Liver (tissue), 8 donors: ENCODE measurements at regions not wholly inside any gene's neighbourhood (a gene's known extent, or its start where the extent isn't known, plus 50 kb on each side); places are given as distances from the start of the nearest gene placed in this dataset.

Experiments
- DNase-seq: peaks from one replicate; pipeline ENCODE4 v3.0.0-alpha.2; 2017; ENCODE audit warnings: low spot score
- H3K27ac ChIP-seq, 2 donors: one replicate each; pipeline ENCODE4 v1.7.0; 2013; ENCODE audit warnings: inconsistent platforms in 2 of 2, low read length in 2 of 2, control low read depth in 1 of 2, low read depth in 1 of 2, mild to moderate bottlenecking in 1 of 2
- H3K27me3 ChIP-seq, 4 donors: one replicate each; pipeline versions ENCODE4 v1.6.1 to v1.7.0; 2013; ENCODE audit warnings: low read length in 3 of 4, inconsistent platforms in 1 of 4, mild to moderate bottlenecking in 1 of 4, moderate library complexity in 1 of 4; ENCODE audit not compliant: control insufficient read depth in 4 of 4, insufficient read depth in 4 of 4
- H3K36me3 ChIP-seq, 4 donors: one replicate each; pipeline versions ENCODE4 v1.6.1 to v1.7.0; 2013; ENCODE audit warnings: low read length in 3 of 4, mild to moderate bottlenecking in 3 of 4, low read depth in 1 of 4, moderate library complexity in 1 of 4; ENCODE audit not compliant: control insufficient read depth in 4 of 4, insufficient read depth in 3 of 4
- H3K4me1 ChIP-seq, 4 donors: one replicate each; pipeline versions ENCODE4 v1.6.1 to v1.7.0; 2013; ENCODE audit warnings: low read length in 3 of 4, mild to moderate bottlenecking in 3 of 4, moderate library complexity in 1 of 4; ENCODE audit not compliant: control insufficient read depth in 4 of 4, insufficient read depth in 4 of 4
- H3K4me3 ChIP-seq, 3 donors: one replicate each; pipeline versions ENCODE4 v1.6.1 to v1.7.0; 2013; ENCODE audit warnings: low read length in 3 of 3, control low read depth in 1 of 3, low read depth in 1 of 3, mild to moderate bottlenecking in 1 of 3
- H3K9ac ChIP-seq, 2 donors: one replicate each; pipeline ENCODE4 v1.7.0; 2013; ENCODE audit warnings: low read length in 2 of 2, mild to moderate bottlenecking in 2 of 2, moderate library complexity in 2 of 2, control low read depth in 1 of 2, low read depth in 1 of 2
- H3K9me3 ChIP-seq, 4 donors: one replicate each; pipeline versions ENCODE4 v1.6.1 to v1.7.0; 2013; ENCODE audit warnings: low read length in 3 of 4; ENCODE audit not compliant: control insufficient read depth in 4 of 4
- ATF3 ChIP-seq: IDR thresholded peaks from 2 replicates; pipeline ENCODE4 v1.6.1; 2016; ENCODE audit warnings: antibody characterized with exemption
- CTCF ChIP-seq: fragments of 150-350 bp; IDR thresholded peaks from 2 replicates; pipeline ENCODE4 v1.5.1; 2017; ENCODE audit warnings: improper control_type of control experiment, low read depth, low read length; ENCODE audit not compliant: missing input control
- EGR1 ChIP-seq, 2 donors: IDR thresholded peaks; 2 replicates each; pipeline ENCODE4 v1.6.1; 2016 to 2018; ENCODE audit warnings: antibody characterized with exemption in 2 of 2, low read depth in 2 of 2
- FOXA1 ChIP-seq: IDR thresholded peaks from 2 replicates; pipeline ENCODE4 v1.6.1; 2016; ENCODE audit warnings: antibody characterized with exemption
- FOXA2 ChIP-seq: IDR thresholded peaks from 2 replicates; pipeline ENCODE4 v1.6.1; 2016; ENCODE audit warnings: antibody characterized with exemption
- GABPA ChIP-seq, 2 donors: IDR thresholded peaks in 1 of 2; conservative IDR thresholded peaks in 1 of 2; 2 replicates each; pipeline ENCODE4 v1.6.1; 2016; ENCODE audit warnings: antibody characterized with exemption in 2 of 2, mild to moderate bottlenecking in 1 of 2, moderate library complexity in 1 of 2
- HNF4A ChIP-seq, 2 donors: conservative IDR thresholded peaks; 2 replicates each; pipeline ENCODE4 v1.6.1; 2016; ENCODE audit warnings: antibody characterized with exemption in 2 of 2, mild to moderate bottlenecking in 2 of 2
- HNF4G ChIP-seq: IDR thresholded peaks from 2 replicates; pipeline ENCODE4 v1.6.1; 2016; ENCODE audit warnings: antibody characterized with exemption
- JUND ChIP-seq, 2 donors: IDR thresholded peaks; 2 replicates each; pipeline ENCODE4 v1.6.1; 2016; ENCODE audit warnings: antibody characterized with exemption in 2 of 2
- MAX ChIP-seq: IDR thresholded peaks from 2 replicates; pipeline ENCODE4 v1.6.1; 2016; ENCODE audit warnings: antibody characterized with exemption
- NR2F2 ChIP-seq: IDR thresholded peaks from 2 replicates; pipeline ENCODE4 v1.6.1; 2016; ENCODE audit warnings: antibody characterized with exemption
- RAD21 ChIP-seq, 2 donors: IDR thresholded peaks; 2 replicates each; pipeline ENCODE4 v1.6.1; 2016; ENCODE audit warnings: antibody characterized with exemption in 2 of 2, mild to moderate bottlenecking in 2 of 2
- REST ChIP-seq: IDR thresholded peaks from 2 replicates; pipeline ENCODE4 v1.6.1; 2016; ENCODE audit warnings: antibody characterized with exemption, mild to moderate bottlenecking
- RXRA ChIP-seq, 2 donors: IDR thresholded peaks; 2 replicates each; pipeline ENCODE4 v1.6.1; 2017 to 2018; ENCODE audit warnings: antibody characterized with exemption in 2 of 2, mild to moderate bottlenecking in 1 of 2
- SP1 ChIP-seq: IDR thresholded peaks from 2 replicates; pipeline ENCODE4 v1.6.1; 2018; ENCODE audit warnings: antibody characterized with exemption, mild to moderate bottlenecking
- TAF1 ChIP-seq: conservative IDR thresholded peaks from 2 replicates; pipeline ENCODE4 v1.6.1; 2016; ENCODE audit warnings: antibody characterized with exemption, mild to moderate bottlenecking
- YY1 ChIP-seq: IDR thresholded peaks from 2 replicates; pipeline ENCODE4 v1.6.1; 2016; ENCODE audit warnings: antibody characterized with exemption, mild to moderate bottlenecking
- ZBTB33 ChIP-seq: IDR thresholded peaks from 2 replicates; pipeline ENCODE4 v1.6.1; 2016; ENCODE audit warnings: antibody characterized with exemption
- WGBS: extraction: QIAGEN DNeasy Blood & Tissue Kit; methylation state at CpG from one replicate; pipeline ENCODE4 v1.1.7; 2013; 5-methylcytosine and 5-hydroxymethylcytosine counted together
- donor health status: healthy.
- donor health status: healthy.
- donor health status: healthy.
- donor health status: healthy.
- donor health status: healthy.

- Histone ChIP-seq H3K9me3 (peaks cover 0 to 2% (median 0%) of the 10 kb centered on the region in 4 donors), H3K4me3 (no peak overlapping the region), H3K9ac (no peak overlapping the region), H3K36me3 (no peaks in the 10 kb centered on the region), H3K27me3 (no peaks in the 10 kb centered on the region), H3K4me1 (no peaks in the 10 kb centered on the region), H3K27ac (no peak overlapping the region)
- 81% methylated on average over 1 of the region's 1 CpG for WGBS
- TF ChIP-seq RAD21 (IDR thresholded peaks at IDR 0.05), result no peak
- no peak for TF ChIP-seq YY1
- no peak for TF ChIP-seq FOXA2
- TF ChIP-seq MAX, result no peak
- TF ChIP-seq ATF3, result no peak
- TF ChIP-seq RXRA (IDR thresholded peaks at IDR 0.05), result no peak
- no peak for TF ChIP-seq NR2F2
- TF ChIP-seq JUND (IDR thresholded peaks at IDR 0.05), result no peak
- no peak for TF ChIP-seq CTCF
- no peak for TF ChIP-seq ZBTB33
- no peak for TF ChIP-seq HNF4A (conservative IDR thresholded peaks at IDR 0.05)
- no peak for TF ChIP-seq SP1
- TF ChIP-seq REST, result no peak
- TF ChIP-seq EGR1 (IDR thresholded peaks at IDR 0.05; ENCODE audit: low read depth in 2 of 2), result no peak
- TF ChIP-seq FOXA1, result no peak
- no peak for TF ChIP-seq HNF4G
- no peak for TF ChIP-seq TAF1
- no peak for TF ChIP-seq GABPA (IDR thresholded peaks at IDR 0.05 in 1 of 2, conservative IDR thresholded peaks at IDR 0.05 in 1 of 2)
- no peak for DNase-seq
Measured at GRCh38 chr15:81940467-81941451, 105.1 kb downstream of the MEX3B start.
